GM11168 (cell line): ENCODE measurements at regions not wholly inside any gene's neighbourhood (a gene's known extent, or its start where the extent isn't known, plus 50 kb on each side); places are given as distances from the start of the nearest gene placed in this dataset.
"Not testable (repeated sequence)": the region's sequence is repeated elsewhere in the genome, so short reads cannot be mapped to it uniquely, and the experiment has no call there.

Experiments used
- in situ Hi-C: fragments of 300-500 bp; cut with MboI; formaldehyde crosslinking; loops from one replicate; pipeline ENCODE4 v1.12.0; 2022; ENCODE audit warnings: low sequenced_read_pairs; ENCODE audit not compliant: unreplicated experiment

GRCh38 chr4:164139291-164139690 is 614.6 kb upstream of the SMIM31 start:
- in situ Hi-C loops, result no loop called here

GRCh38 chr4:164141755-164142375 is 612.1 kb upstream of the SMIM31 start:
- in situ Hi-C loops, result not testable (repeated sequence)

- in situ Hi-C loops, result no loop called here
Observed at GRCh38 chr4:164154416-164154815, 599.5 kb upstream of the SMIM31 start.

- in situ Hi-C loops, result no loop called here
Observed at GRCh38 chr4:164169591-164169990, 584.3 kb upstream of the SMIM31 start.

GRCh38 chr4:164177153-164177552 is 576.8 kb upstream of the SMIM31 start:
- in situ Hi-C loops, result no loop called here

- in situ Hi-C loops, result no loop called here
Observed at GRCh38 chr4:164177753-164178152, 576.2 kb upstream of the SMIM31 start.

GRCh38 chr4:164188236-164188635 is 565.7 kb upstream of the SMIM31 start:
- in situ Hi-C loops, result no loop called here

GRCh38 chr4:164192844-164193243 is 561.1 kb upstream of the SMIM31 start:
- in situ Hi-C loops, result no loop called here

GRCh38 chr4:164193676-164194075 is 560.3 kb upstream of the SMIM31 start:
- in situ Hi-C loops, result no loop called here

GRCh38 chr4:164197556-164197955 is 556.4 kb upstream of the SMIM31 start:
- in situ Hi-C loops, result no loop called here

- in situ Hi-C loops, result no loop called here
Observed at GRCh38 chr4:164203476-164203875, 550.5 kb upstream of the SMIM31 start.

GRCh38 chr4:164204434-164204833 is 549.5 kb upstream of the SMIM31 start:
- in situ Hi-C loops, result no loop called here

GRCh38 chr4:164207460-164207859 is 546.5 kb upstream of the SMIM31 start:
- in situ Hi-C loops, result no loop called here

- in situ Hi-C loops, result no loop called here
Observed at GRCh38 chr4:164210377-164210776, 543.6 kb upstream of the SMIM31 start.

GRCh38 chr4:164212134-164212533 is 541.8 kb upstream of the SMIM31 start:
- in situ Hi-C loops, result no loop called here

- in situ Hi-C loops, result no loop called here
Observed at GRCh38 chr4:164212714-164213113, 541.2 kb upstream of the SMIM31 start.

GRCh38 chr4:164215113-164215741 is 538.7 kb upstream of the SMIM31 start:
- in situ Hi-C loops, result no loop called here

GRCh38 chr4:164221631-164222030 is 532.3 kb upstream of the SMIM31 start:
- in situ Hi-C loops, result no loop called here

GRCh38 chr4:164224871-164225270 is 529.1 kb upstream of the SMIM31 start:
- in situ Hi-C loops, result no loop called here

GRCh38 chr4:164229255-164229654 is 524.7 kb upstream of the SMIM31 start:
- in situ Hi-C loops, result no loop called here

GRCh38 chr4:164239433-164239832 is 514.5 kb upstream of the SMIM31 start:
- in situ Hi-C loops, result no loop called here

GRCh38 chr4:164239976-164240375 is 514.0 kb upstream of the SMIM31 start:
- in situ Hi-C loops, result no loop called here
